H9 (cell line): ENCODE measurements at regions not wholly inside any gene's neighbourhood (a gene's known extent, or its start where the extent isn't known, plus 50 kb on each side); places are given as distances from the start of the nearest gene placed in this dataset.

Source experiments
- DNase-seq: peaks from one replicate; pipeline ENCODE4 v3.0.0-alpha.2; 2017
- H2AFZ ChIP-seq: one replicate; pipeline ENCODE4 v1.6.1; 2013; ENCODE audit warnings: mild to moderate bottlenecking, low read length, control low read depth, moderate library complexity
- H2AK5ac ChIP-seq: 2 replicates; pipeline ENCODE4 v1.6.1; 2013; ENCODE audit warnings: low read length, control low read depth, mixed read lengths; ENCODE audit not compliant: insufficient read length
- H2BK120ac ChIP-seq: one replicate; pipeline ENCODE4 v1.6.1; 2013; ENCODE audit warnings: low read depth, mild to moderate bottlenecking, low read length, control low read depth, inconsistent platforms; ENCODE audit not compliant: poor library complexity, severe bottlenecking
- H2BK12ac ChIP-seq: 2 replicates; pipeline ENCODE4 v1.6.1; 2013; ENCODE audit warnings: low read length, control low read depth, mixed read lengths, low read depth; ENCODE audit not compliant: insufficient read length
- H2BK15ac ChIP-seq: 2 replicates; pipeline ENCODE4 v1.6.1; 2013; ENCODE audit warnings: low read depth, low read length, control low read depth
- H2BK20ac ChIP-seq: one replicate; pipeline ENCODE4 v1.6.1; 2013; ENCODE audit warnings: low read depth, mild to moderate bottlenecking, low read length, control low read depth, inconsistent platforms; ENCODE audit not compliant: poor library complexity, severe bottlenecking
- H2BK5ac ChIP-seq: 2 replicates; pipeline ENCODE4 v1.6.1; 2013; ENCODE audit warnings: low read length, control low read depth, mixed read lengths; ENCODE audit not compliant: insufficient read length
- H3K14ac ChIP-seq: 2 replicates; pipeline ENCODE4 v1.6.1; 2013; ENCODE audit warnings: low read length, control low read depth; ENCODE audit not compliant: insufficient read depth
- H3K18ac ChIP-seq: 2 replicates; pipeline ENCODE4 v1.6.1; 2013; ENCODE audit warnings: low read depth, mild to moderate bottlenecking, mixed read lengths, low read length, control low read depth; ENCODE audit not compliant: insufficient read length
- H3K23ac ChIP-seq: 2 replicates; pipeline ENCODE4 v1.6.1; 2013; ENCODE audit warnings: low read length, control low read depth, mixed read lengths, low read depth; ENCODE audit not compliant: insufficient read length
- H3K23me2 ChIP-seq: 2 replicates; pipeline ENCODE4 v1.6.1; 2013; ENCODE audit warnings: low read depth, mild to moderate bottlenecking, mixed read lengths, low read length, control low read depth; ENCODE audit not compliant: insufficient read length, poor library complexity, severe bottlenecking
- H3K27ac ChIP-seq: 2 replicates; pipeline ENCODE4 v1.5.1; 2013; ENCODE audit warnings: low read length, control low read depth, mixed read lengths, low read depth; ENCODE audit not compliant: insufficient read length
- H3K27me3 ChIP-seq: 2 replicates; pipeline ENCODE4 v1.6.1; 2013; ENCODE audit warnings: low read length, control low read depth, inconsistent platforms; ENCODE audit not compliant: insufficient read depth
- H3K4ac ChIP-seq: 2 replicates; pipeline ENCODE4 v1.6.1; 2013; ENCODE audit warnings: low read depth, mild to moderate bottlenecking, control low read depth, inconsistent platforms, low read length, moderate library complexity
- H3K4me1 ChIP-seq: 2 replicates; pipeline ENCODE4 v1.6.1; 2013; ENCODE audit warnings: low read length, control low read depth, inconsistent platforms; ENCODE audit not compliant: insufficient read depth
- H3K4me2 ChIP-seq: 2 replicates; pipeline ENCODE4 v1.6.1; 2013; ENCODE audit warnings: low read length, control low read depth, mixed read lengths; ENCODE audit not compliant: insufficient read length, insufficient read depth
- H3K56ac ChIP-seq: 2 replicates; pipeline ENCODE4 v1.6.1; 2013; ENCODE audit warnings: low read depth, mild to moderate bottlenecking, mixed read lengths, low read length, control low read depth; ENCODE audit not compliant: insufficient read length
- H3K79me1 ChIP-seq: 2 replicates; pipeline ENCODE4 v1.6.1; 2013; ENCODE audit warnings: low read depth, mild to moderate bottlenecking, moderate library complexity, low read length, control low read depth, inconsistent platforms; ENCODE audit not compliant: insufficient read depth, poor library complexity, severe bottlenecking
- H3K79me2 ChIP-seq: 2 replicates; pipeline ENCODE4 v1.6.1; 2013; ENCODE audit warnings: low read length, control low read depth, inconsistent platforms; ENCODE audit not compliant: insufficient read depth
- H3K9ac ChIP-seq: 2 replicates; pipeline ENCODE4 v1.6.1; 2013; ENCODE audit warnings: low read length, control low read depth, mixed read lengths; ENCODE audit not compliant: insufficient read length; ENCODE audit errors: extremely low read depth
- H3K9me3 ChIP-seq: one replicate; pipeline ENCODE4 v1.6.1; 2013; ENCODE audit warnings: low read depth, low read length, inconsistent platforms; ENCODE audit not compliant: control insufficient read depth
- H3T11ph ChIP-seq: one replicate; pipeline ENCODE4 v1.6.1; 2013; ENCODE audit warnings: mild to moderate bottlenecking, low read length, control low read depth, inconsistent platforms
- H4K20me1 ChIP-seq: one replicate; pipeline ENCODE4 v1.6.1; 2013; ENCODE audit not compliant: control insufficient read depth, insufficient read length, insufficient read depth
- H4K5ac ChIP-seq: 2 replicates; pipeline ENCODE4 v1.6.1; 2013; ENCODE audit warnings: low read depth, mild to moderate bottlenecking, mixed read lengths, low read length, control low read depth; ENCODE audit not compliant: insufficient read length
- H4K8ac ChIP-seq: replicated peaks from 2 replicates; pipeline ENCODE4 v1.6.1; 2013; ENCODE audit warnings: low read length, control low read depth, mixed read lengths, low read depth; ENCODE audit not compliant: insufficient read length
- H4K91ac ChIP-seq: 2 replicates; pipeline ENCODE4 v1.6.1; 2013; ENCODE audit warnings: low read depth, mild to moderate bottlenecking, moderate library complexity, mixed read lengths, low read length, control low read depth; ENCODE audit not compliant: insufficient read length
- H3K27ac Mint-ChIP-seq, 3 experiments: 2 replicates in 2 of 3; 3 replicates in 1 of 3; pipeline ENCODE4 v1.8.0; 2020 to 2021; ENCODE audit warnings: mixed read lengths in 3 of 3, mild to moderate bottlenecking in 1 of 3, moderate library complexity in 1 of 3
- H3K27me3 Mint-ChIP-seq: 2 replicates; pipeline ENCODE4 v1.8.0; 2021; ENCODE audit warnings: low read depth, mild to moderate bottlenecking, moderate library complexity, mixed read lengths
- H3K36me3 Mint-ChIP-seq, 3 experiments: 2 replicates in 2 of 3; 3 replicates in 1 of 3; pipeline ENCODE4 v1.8.0; 2020 to 2021; ENCODE audit warnings: low read depth in 3 of 3, mixed read lengths in 3 of 3; ENCODE audit not compliant: insufficient read depth in 1 of 3
- H3K4me1 Mint-ChIP-seq, 2 experiments: 2 replicates each; pipeline ENCODE4 v1.8.0; 2020; ENCODE audit warnings: mixed read lengths in 2 of 2
- H3K4me3 Mint-ChIP-seq, 2 experiments: 2 replicates in 1 of 2; 3 replicates in 1 of 2; pipeline ENCODE4 v1.8.0; 2020 to 2021; ENCODE audit warnings: mild to moderate bottlenecking in 2 of 2, mixed read lengths in 2 of 2, moderate library complexity in 1 of 2
- H3K9me3 Mint-ChIP-seq, 2 experiments: 2 replicates in 1 of 2; 3 replicates in 1 of 2; pipeline ENCODE4 v1.8.0; 2020; ENCODE audit warnings: mild to moderate bottlenecking in 2 of 2, mixed read lengths in 2 of 2, moderate library complexity in 1 of 2
- WGBS: extraction: QIAGEN DNeasy Blood & Tissue Kit; methylation state at CpG from one replicate; pipeline ENCODE4 v1.1.7; 2013; ENCODE audit warnings: missing lambda C conversion rate, low lambda C conversion rate, mixed read lengths; ENCODE audit not compliant: insufficient read length; ENCODE audit errors: extremely low coverage; 5-methylcytosine and 5-hydroxymethylcytosine counted together
- TF ChIP-seq, protein P1 (sequence below): fragments of 200-600 bp; sonication (generic); conservative IDR thresholded peaks from 3 replicates; pipeline ENCODE4 v1.8.0; 2021; ENCODE audit warnings: antibody characterized with exemption, mild to moderate bottlenecking

DNA sequence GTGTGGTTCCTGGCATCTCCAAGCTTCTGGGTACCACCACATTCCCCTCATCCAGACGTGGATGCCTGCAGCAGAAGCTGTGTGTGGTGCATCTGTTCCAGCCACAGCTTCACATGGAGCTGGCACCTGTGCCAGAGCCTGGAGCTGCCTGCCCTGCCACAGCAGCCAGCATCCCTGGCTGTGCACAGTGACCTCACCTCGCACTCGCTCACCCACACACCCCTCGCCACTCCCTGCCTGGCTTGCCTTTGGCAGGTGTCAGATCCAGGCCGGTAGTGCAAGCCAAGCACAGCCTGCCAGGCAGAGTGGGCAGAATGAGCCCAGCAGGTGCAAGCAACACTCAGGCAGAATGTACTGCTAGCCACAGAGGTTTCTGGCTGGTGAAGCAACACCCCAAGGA lies 59.9 kb upstream of the DYNC1I2 start:
- H3K27me3 Mint-ChIP-seq = peaks cover 5% of the 10 kb centered on the region
- WGBS = no CpG with 5 or more reads among the region's 5 CpGs
- TF ChIP-seq, protein P1, sequence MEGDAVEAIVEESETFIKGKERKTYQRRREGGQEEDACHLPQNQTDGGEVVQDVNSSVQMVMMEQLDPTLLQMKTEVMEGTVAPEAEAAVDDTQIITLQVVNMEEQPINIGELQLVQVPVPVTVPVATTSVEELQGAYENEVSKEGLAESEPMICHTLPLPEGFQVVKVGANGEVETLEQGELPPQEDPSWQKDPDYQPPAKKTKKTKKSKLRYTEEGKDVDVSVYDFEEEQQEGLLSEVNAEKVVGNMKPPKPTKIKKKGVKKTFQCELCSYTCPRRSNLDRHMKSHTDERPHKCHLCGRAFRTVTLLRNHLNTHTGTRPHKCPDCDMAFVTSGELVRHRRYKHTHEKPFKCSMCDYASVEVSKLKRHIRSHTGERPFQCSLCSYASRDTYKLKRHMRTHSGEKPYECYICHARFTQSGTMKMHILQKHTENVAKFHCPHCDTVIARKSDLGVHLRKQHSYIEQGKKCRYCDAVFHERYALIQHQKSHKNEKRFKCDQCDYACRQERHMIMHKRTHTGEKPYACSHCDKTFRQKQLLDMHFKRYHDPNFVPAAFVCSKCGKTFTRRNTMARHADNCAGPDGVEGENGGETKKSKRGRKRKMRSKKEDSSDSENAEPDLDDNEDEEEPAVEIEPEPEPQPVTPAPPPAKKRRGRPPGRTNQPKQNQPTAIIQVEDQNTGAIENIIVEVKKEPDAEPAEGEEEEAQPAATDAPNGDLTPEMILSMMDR = no peak
- Histone ChIP-seq H3K4me2 (no peak overlapping the region), H3K27me3 (no peaks in the 10 kb centered on the region), H3K79me1 (no peaks in the 10 kb centered on the region), H3K27ac (no peak overlapping the region), H2BK20ac (no peak overlapping the region), H2BK15ac (no peak overlapping the region), H4K5ac (no peak overlapping the region), H4K20me1 (no peaks in the 10 kb centered on the region), H3K79me2 (no peaks in the 10 kb centered on the region), H3K4me1 (no peaks in the 10 kb centered on the region), H3K4ac (no peak overlapping the region), H3K23ac (no peak overlapping the region), H4K91ac (no peak overlapping the region), H3K9me3 (peaks cover 41% of the 10 kb centered on the region), H4K8ac (no peak overlapping the region), H2AK5ac (no peak overlapping the region), H3K18ac (no peak overlapping the region), H3T11ph (no peak overlapping the region), H2BK12ac (no peak overlapping the region), H3K56ac (no peak overlapping the region), H3K9ac (no peak overlapping the region), H2BK120ac (no peak overlapping the region), H3K14ac (no peak overlapping the region; the same call in 1 of the 2 replicates), H3K23me2 (no peaks in the 10 kb centered on the region), H2AFZ (no peak overlapping the region), H2BK5ac (no peak overlapping the region)
- peaks cover 4 to 7% of the 10 kb centered on the region in 2 experiments for H3K4me1 Mint-ChIP-seq
- H3K27ac Mint-ChIP-seq = no peak overlapping the region
- H3K36me3 Mint-ChIP-seq = peaks cover 25 to 52% (median 30%) of the 10 kb centered on the region in 3 experiments
- no peak for DNase-seq
- H3K9me3 Mint-ChIP-seq = peaks cover 61 to 70% of the 10 kb centered on the region in 2 experiments
- no peak overlapping the region for H3K4me3 Mint-ChIP-seq
